CD14-positive monocyte (primary cell): ENCODE measurements at regions not wholly inside any gene's neighbourhood (a gene's known extent, or its start where the extent isn't known, plus 50 kb on each side); places are given as distances from the start of the nearest gene placed in this dataset.

Source experiments
- DNase-seq, 3 donors: peaks; one replicate each; pipeline ENCODE4 v3.0.0-alpha.2; 2011 to 2022
- H2AFZ ChIP-seq: 2 replicates; pipeline ENCODE4 v1.6.0; 2012; ENCODE audit warnings: mild to moderate bottlenecking, low read depth, low read length, inconsistent platforms; ENCODE audit not compliant: insufficient read depth, poor library complexity, severe bottlenecking
- H3K27ac ChIP-seq, 2 donors: 1 replicate in 1 of 2; 2 replicates in 1 of 2; pipeline ENCODE4 v1.5.1; 2012 to 2013; ENCODE audit warnings: low read length in 2 of 2, control low read depth in 1 of 2, inconsistent platforms in 1 of 2, low read depth in 1 of 2, mild to moderate bottlenecking in 1 of 2
- H3K27me3 ChIP-seq, 2 donors: one replicate each; pipeline versions ENCODE4 v1.6.0 to v1.6.1; 2011 to 2013; ENCODE audit warnings: low read length in 2 of 2; ENCODE audit not compliant: control insufficient read depth in 2 of 2, insufficient read depth in 2 of 2
- H3K36me3 ChIP-seq, 2 donors: replicated peaks in 1 of 2; 1 replicate in 1 of 2; 2 replicates in 1 of 2; pipeline versions ENCODE4 v1.5.1 to v1.6.1; 2012 to 2013; ENCODE audit warnings: low read length in 2 of 2, control low read depth in 1 of 2, inconsistent platforms in 1 of 2, mild to moderate bottlenecking in 1 of 2; ENCODE audit not compliant: insufficient read depth in 2 of 2, control insufficient read depth in 1 of 2
- H3K4me1 ChIP-seq, 2 donors: 1 replicate in 1 of 2; 2 replicates in 1 of 2; pipeline versions ENCODE4 v1.5.1 to v1.6.1; 2012 to 2013; ENCODE audit warnings: low read length in 2 of 2, control low read depth in 1 of 2, inconsistent platforms in 1 of 2, mild to moderate bottlenecking in 1 of 2, moderate library complexity in 1 of 2; ENCODE audit not compliant: insufficient read depth in 2 of 2, control insufficient read depth in 1 of 2
- H3K4me2 ChIP-seq: replicated peaks from 2 replicates; pipeline ENCODE3; 2012; ENCODE audit warnings: low read length, moderate library complexity, mild to moderate bottlenecking; ENCODE audit not compliant: poor library complexity, severe bottlenecking; ENCODE audit errors: extremely low read depth
- H3K4me3 ChIP-seq, 3 experiments: fragments of 200-600 bp in 1 of 3; sonication (generic) in 1 of 3; replicated peaks in 1 of 3; 1 replicate in 2 of 3; 2 replicates in 1 of 3; pipeline ENCODE4 v1.5.1; 2011 to 2013; ENCODE audit warnings: low read length in 3 of 3, mild to moderate bottlenecking in 3 of 3, control low read depth in 2 of 3, low read depth in 2 of 3, inconsistent platforms in 1 of 3, moderate library complexity in 1 of 3
- H3K79me2 ChIP-seq: 2 replicates; pipeline ENCODE4 v1.6.0; 2012; ENCODE audit warnings: mild to moderate bottlenecking, control low read depth, inconsistent platforms, low read length, moderate library complexity; ENCODE audit not compliant: insufficient read depth
- H3K9ac ChIP-seq: 2 replicates; pipeline ENCODE4 v1.6.0; 2017; ENCODE audit warnings: low read length, mild to moderate bottlenecking; ENCODE audit not compliant: insufficient read depth, poor library complexity, severe bottlenecking
- H3K9me3 ChIP-seq, 2 donors: replicated peaks in 1 of 2; 1 replicate in 1 of 2; 2 replicates in 1 of 2; pipeline versions ENCODE4 v1.5.1 to v1.6.1; 2012 to 2013; ENCODE audit warnings: low read length in 2 of 2, control low read depth in 1 of 2; ENCODE audit not compliant: control insufficient read depth in 1 of 2, insufficient read depth in 1 of 2
- H4K20me1 ChIP-seq: 2 replicates; pipeline ENCODE4 v1.6.0; 2012; ENCODE audit warnings: mild to moderate bottlenecking, low read length, control low read depth, moderate library complexity; ENCODE audit not compliant: insufficient read depth
- H3K27ac Mint-ChIP-seq, 7 donors: one replicate each; pipeline ENCODE4 v1.8.0; 2020; ENCODE audit warnings: mild to moderate bottlenecking in 7 of 7, mixed read lengths in 7 of 7, moderate library complexity in 6 of 7, inconsistent platforms in 2 of 7
- H3K27me3 Mint-ChIP-seq, 3 donors: one replicate each; pipeline ENCODE4 v1.8.0; 2021 to 2022; ENCODE audit warnings: low read depth in 3 of 3, mild to moderate bottlenecking in 3 of 3, mixed read lengths in 3 of 3, moderate library complexity in 3 of 3, inconsistent platforms in 1 of 3
- H3K36me3 Mint-ChIP-seq, 2 donors: one replicate each; pipeline ENCODE4 v1.8.0; 2020; ENCODE audit warnings: mixed read lengths in 2 of 2, inconsistent platforms in 1 of 2, mild to moderate bottlenecking in 1 of 2
- H3K4me1 Mint-ChIP-seq: one replicate; pipeline ENCODE4 v1.8.0; 2020; ENCODE audit warnings: mild to moderate bottlenecking, mixed read lengths
- H3K4me3 Mint-ChIP-seq, 2 donors: one replicate each; pipeline ENCODE4 v1.8.0; 2020; ENCODE audit warnings: mild to moderate bottlenecking in 2 of 2, mixed read lengths in 2 of 2, moderate library complexity in 1 of 2
- H3K9me3 Mint-ChIP-seq, 7 donors: one replicate each; pipeline ENCODE4 v1.8.0; 2020 to 2022; ENCODE audit warnings: mixed read lengths in 7 of 7, mild to moderate bottlenecking in 6 of 7, moderate library complexity in 6 of 7, inconsistent platforms in 2 of 7
- WGBS: methylation state at CpG from one replicate; pipeline ENCODE4 v1.1.5; 2013; ENCODE audit warnings: missing lambda C conversion rate; ENCODE audit not compliant: insufficient coverage; 5-methylcytosine and 5-hydroxymethylcytosine counted together
- intact Hi-C, 2 donors: fragments of 100-400 bp; cut with micrococcal nuclease; formaldehyde crosslinking; loops; one replicate each; pipeline versions ENCODE4 v1.15.0 to v1.15.1; 2023
- TF ChIP-seq, protein P1 (sequence below): fragments of 200-600 bp; IDR thresholded peaks from one replicate; pipeline ENCODE4 v1.8.0; 2022; ENCODE audit warnings: antibody characterized with exemption, mild to moderate bottlenecking

DNA sequence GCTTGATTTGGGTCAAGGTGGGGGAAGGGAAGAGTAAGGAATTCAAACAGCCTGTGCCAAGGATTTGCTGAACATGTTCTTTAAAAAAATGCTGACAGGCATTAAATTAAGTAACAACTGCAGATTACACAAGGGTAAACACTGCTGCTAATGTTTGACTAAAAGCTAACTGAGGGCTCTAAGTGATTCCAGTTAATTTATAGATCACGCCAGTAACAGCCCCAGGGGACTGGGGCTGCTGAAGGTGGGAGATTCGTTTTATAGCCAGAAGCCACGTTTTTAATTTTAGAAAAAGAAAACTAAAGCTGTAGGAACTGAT, 321.7 kb downstream of the DLEU7 start:
- no peaks in the 10 kb centered on the region for H4K20me1 ChIP-seq
- peaks cover 51 to 64% of the 10 kb centered on the region in 2 donors for H3K4me1 ChIP-seq
- H3K9ac ChIP-seq: no peak overlapping the region
- TF ChIP-seq, protein P1, sequence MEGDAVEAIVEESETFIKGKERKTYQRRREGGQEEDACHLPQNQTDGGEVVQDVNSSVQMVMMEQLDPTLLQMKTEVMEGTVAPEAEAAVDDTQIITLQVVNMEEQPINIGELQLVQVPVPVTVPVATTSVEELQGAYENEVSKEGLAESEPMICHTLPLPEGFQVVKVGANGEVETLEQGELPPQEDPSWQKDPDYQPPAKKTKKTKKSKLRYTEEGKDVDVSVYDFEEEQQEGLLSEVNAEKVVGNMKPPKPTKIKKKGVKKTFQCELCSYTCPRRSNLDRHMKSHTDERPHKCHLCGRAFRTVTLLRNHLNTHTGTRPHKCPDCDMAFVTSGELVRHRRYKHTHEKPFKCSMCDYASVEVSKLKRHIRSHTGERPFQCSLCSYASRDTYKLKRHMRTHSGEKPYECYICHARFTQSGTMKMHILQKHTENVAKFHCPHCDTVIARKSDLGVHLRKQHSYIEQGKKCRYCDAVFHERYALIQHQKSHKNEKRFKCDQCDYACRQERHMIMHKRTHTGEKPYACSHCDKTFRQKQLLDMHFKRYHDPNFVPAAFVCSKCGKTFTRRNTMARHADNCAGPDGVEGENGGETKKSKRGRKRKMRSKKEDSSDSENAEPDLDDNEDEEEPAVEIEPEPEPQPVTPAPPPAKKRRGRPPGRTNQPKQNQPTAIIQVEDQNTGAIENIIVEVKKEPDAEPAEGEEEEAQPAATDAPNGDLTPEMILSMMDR: no peak
- H3K27ac ChIP-seq: peak overlapping the region in 1 of 2 donors; percentile 64
- no peak for DNase-seq
- peaks cover 71% of the 10 kb centered on the region for H3K4me1 Mint-ChIP-seq
- H3K27me3 Mint-ChIP-seq: peaks cover 0 to 2% (median 2%) of the 10 kb centered on the region in 3 donors
- no peaks in the 10 kb centered on the region for H3K9me3 Mint-ChIP-seq
- H2AFZ ChIP-seq: peak overlapping the region; percentile 9
- H3K36me3 ChIP-seq: no peaks in the 10 kb centered on the region
- peak overlapping the region; percentile 12 for H3K4me2 ChIP-seq
- H3K79me2 ChIP-seq: no peaks in the 10 kb centered on the region
- H3K4me3 ChIP-seq: peak overlapping the region in 1 of 3 experiments; percentile 18
- intact Hi-C loops: loop anchor here in 1 of 2 donors (10.0 kb wide), 1 partner anchor 207 kb away; no protein-coding TSS in a partner anchor
- no peaks in the 10 kb centered on the region for H3K27me3 ChIP-seq
- no peak overlapping the region for H3K4me3 Mint-ChIP-seq
- WGBS: 50% methylated on average over 3 of the region's 3 CpGs
- H3K36me3 Mint-ChIP-seq: no peaks in the 10 kb centered on the region
- H3K27ac Mint-ChIP-seq: peak overlapping the region; percentile 66 to 89 (median 76)
- no peaks in the 10 kb centered on the region for H3K9me3 ChIP-seq

DNA sequence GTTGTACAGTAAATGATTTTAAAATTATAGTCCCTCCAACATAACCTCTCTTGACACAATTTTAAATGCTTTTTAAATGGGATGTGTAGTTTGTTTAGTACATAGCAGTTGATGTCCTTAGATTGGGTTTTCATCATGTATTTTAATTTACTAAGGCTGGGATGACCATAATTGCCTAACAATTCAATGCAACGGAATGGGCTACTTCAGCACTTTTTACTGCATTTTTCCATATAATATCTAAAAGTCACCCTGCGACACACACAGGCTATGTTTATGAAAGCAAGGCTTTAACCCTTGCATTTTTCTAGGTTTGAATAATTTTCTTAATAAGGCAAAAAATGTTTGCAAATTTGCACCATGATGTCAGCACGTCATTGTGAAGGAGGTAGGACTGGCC, 321.0 kb downstream of the DLEU7 start:
- Histone ChIP-seq H4K20me1 (no peaks in the 10 kb centered on the region), H3K36me3 (no peaks in the 10 kb centered on the region), H3K4me2 (no peak overlapping the region), H3K4me3 (no peak overlapping the region), H3K9me3 (no peaks in the 10 kb centered on the region), H3K4me1 (peaks cover 54 to 64% of the 10 kb centered on the region in 2 donors), H2AFZ (no peak overlapping the region), H3K27ac (peak overlapping the region in 1 of 2 donors; percentile 64), H3K9ac (no peak overlapping the region), H3K27me3 (no peaks in the 10 kb centered on the region), H3K79me2 (no peaks in the 10 kb centered on the region)
- H3K4me1 Mint-ChIP-seq: peaks cover 71% of the 10 kb centered on the region
- peaks cover 0 to 2% (median 2%) of the 10 kb centered on the region in 3 donors for H3K27me3 Mint-ChIP-seq
- no peak overlapping the region for H3K4me3 Mint-ChIP-seq
- DNase-seq: no peak
- no peaks in the 10 kb centered on the region for H3K36me3 Mint-ChIP-seq
- H3K9me3 Mint-ChIP-seq: no peaks in the 10 kb centered on the region
- H3K27ac Mint-ChIP-seq: no peak overlapping the region
- TF ChIP-seq, protein P1: no peak
- intact Hi-C loops: loop anchor here in 1 of 2 donors (10.0 kb wide), 1 partner anchor 208 kb away; no protein-coding TSS in a partner anchor
- WGBS: 100% methylated on average over 1 of the region's 3 CpGs
